HG03175 (cell line): ENCODE measurements at regions not wholly inside any gene's neighbourhood (a gene's known extent, or its start where the extent isn't known, plus 50 kb on each side); places are given as distances from the start of the nearest gene placed in this dataset.

Experiments
- ATAC-seq: cut with Tn5 transposase; IDR thresholded peaks from one replicate; pipeline ENCODE4 v1.9.1; 2021; ENCODE audit warnings: mild to moderate bottlenecking, moderate library complexity; ENCODE audit not compliant: unreplicated experiment

GRCh38 chrX:43500246-43500645 lies 155.9 kb upstream of the MAOA start:
- no peak for ATAC-seq

DNA sequence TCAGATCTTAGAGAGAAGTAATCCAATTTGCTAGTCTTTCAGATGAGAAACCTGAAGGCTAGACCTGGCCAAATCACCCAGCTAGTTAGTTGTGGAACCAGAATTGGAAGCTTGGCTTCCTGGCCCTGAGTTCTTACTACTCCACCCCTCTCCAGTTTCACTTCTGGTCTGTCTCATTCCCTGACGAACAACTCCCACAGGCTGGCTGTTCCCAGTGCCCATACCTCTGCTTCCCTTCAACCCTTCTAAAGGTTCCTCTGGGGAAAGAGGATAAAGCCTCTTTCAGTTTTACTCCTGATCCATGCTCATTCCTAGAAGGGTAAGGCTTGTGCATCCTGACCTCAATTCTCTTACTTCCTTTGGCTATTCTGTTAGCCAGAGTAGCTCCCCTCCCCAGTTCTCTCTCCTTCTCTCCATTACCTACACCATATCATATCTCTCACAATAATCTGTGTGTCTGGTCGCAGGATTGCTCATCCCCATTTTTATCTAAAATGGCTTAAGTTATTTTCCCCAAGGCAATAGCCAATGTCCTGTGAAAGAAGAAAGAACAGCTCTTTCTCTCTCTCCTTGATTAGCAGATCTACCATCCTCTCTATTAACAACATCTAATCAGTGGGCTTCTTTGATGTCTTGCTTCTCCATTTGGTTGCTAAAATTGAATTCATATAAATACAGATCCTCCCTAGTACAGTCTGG lies 155.0 kb upstream of the MAOA start:
- ATAC-seq = no peak

DNA sequence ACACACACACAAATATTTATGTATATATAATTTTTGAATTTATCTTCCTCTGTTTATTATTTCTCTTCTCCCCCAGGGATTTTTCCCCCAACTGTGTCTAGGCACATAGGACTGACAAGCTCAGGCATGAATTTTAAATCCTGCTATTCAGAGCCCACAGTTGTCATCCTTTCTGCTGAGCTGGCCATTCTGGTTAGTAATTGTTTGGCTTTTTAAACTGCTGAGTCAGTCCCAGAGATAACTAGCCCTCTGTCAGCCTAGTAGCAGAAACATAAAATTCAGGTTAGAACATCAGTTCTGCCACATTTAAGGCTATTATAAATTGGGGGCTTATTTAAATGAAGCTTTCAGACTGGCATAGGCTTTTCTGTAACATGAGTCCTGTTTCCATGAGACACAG lies 151.7 kb upstream of the MAOA start:
- ATAC-seq = no peak

GRCh38 chrX:43505769-43506168 lies 150.3 kb upstream of the MAOA start:
- ATAC-seq = no peak

DNA sequence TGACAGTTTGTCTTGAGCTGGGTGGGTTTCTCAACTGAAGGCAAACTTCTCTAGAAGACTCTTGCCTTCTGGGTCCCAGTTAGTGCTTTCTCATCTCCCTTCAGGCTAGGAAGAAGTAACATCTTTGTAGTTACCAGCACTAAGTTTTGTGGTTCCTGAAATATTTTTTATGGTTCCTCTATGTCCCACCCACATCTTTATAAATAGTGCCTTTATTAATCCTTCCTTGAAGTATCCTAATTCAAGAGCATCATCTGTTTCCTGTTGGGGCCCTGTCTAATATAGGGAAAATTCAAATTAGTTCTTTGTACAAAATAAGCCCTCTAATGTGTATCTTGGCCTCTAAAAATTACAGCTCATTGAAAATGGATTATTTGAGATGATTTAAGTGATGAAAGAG lies 147.4 kb upstream of the MAOA start:
- no peak for ATAC-seq

DNA sequence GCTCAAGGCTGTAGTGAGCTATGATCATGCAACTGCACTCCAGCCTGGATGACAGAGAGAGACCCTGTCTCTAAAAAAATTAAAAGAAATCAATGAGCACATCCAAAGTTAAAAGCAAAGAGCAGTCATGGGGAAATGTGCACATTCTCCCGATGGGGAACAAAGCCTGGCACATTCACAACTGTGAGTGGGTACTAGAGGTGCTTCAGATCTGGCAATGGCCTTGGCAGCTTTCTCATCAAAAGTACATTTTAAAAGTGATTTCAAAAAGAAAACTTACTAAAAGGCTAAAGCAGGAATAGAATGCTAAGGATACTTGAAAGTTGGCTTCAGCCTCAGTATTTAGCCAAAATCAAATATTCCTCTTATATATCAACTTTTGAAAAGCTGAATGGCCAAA lies 145.9 kb upstream of the MAOA start:
- ATAC-seq = no peak

GRCh38 chrX:43513085-43513484 lies 143.0 kb upstream of the MAOA start:
- no peak for ATAC-seq

GRCh38 chrX:43514820-43515219 lies 141.3 kb upstream of the MAOA start:
- ATAC-seq = no peak

- ATAC-seq = no peak
Observed at GRCh38 chrX:43522582-43522981, 133.5 kb upstream of the MAOA start.

- no peak for ATAC-seq
Observed at GRCh38 chrX:43525901-43526610, 130.0 kb upstream of the MAOA start.

GRCh38 chrX:43526878-43527277 lies 129.2 kb upstream of the MAOA start:
- no peak for ATAC-seq

GRCh38 chrX:43527801-43528200 lies 128.3 kb upstream of the MAOA start:
- no peak for ATAC-seq

- no peak for ATAC-seq
Observed at GRCh38 chrX:43530837-43531236, 125.3 kb upstream of the MAOA start.

- ATAC-seq = no peak
Observed at GRCh38 chrX:43540318-43540717, 115.8 kb upstream of the MAOA start.

GRCh38 chrX:43551590-43551989 lies 104.5 kb upstream of the MAOA start:
- ATAC-seq = no peak

DNA sequence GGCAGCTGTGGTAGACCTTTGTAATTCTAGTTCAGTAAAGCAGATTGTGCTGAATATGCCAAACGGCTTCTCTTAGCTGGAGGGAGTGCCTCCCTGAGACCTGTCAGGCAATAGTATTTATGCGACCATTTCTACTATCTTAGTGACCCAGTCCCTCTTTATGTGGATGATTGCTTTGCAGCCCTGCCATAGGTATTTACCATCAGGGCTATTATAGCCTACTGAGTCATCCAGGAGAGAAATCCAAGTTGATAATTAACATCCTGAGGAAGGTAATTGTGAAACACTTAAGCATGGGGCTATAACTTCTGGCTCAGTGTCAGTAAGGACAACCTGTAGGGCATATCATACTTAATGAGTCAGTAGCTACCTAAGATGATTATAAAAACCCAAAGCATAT lies 103.9 kb upstream of the MAOA start:
- ATAC-seq = no peak

DNA sequence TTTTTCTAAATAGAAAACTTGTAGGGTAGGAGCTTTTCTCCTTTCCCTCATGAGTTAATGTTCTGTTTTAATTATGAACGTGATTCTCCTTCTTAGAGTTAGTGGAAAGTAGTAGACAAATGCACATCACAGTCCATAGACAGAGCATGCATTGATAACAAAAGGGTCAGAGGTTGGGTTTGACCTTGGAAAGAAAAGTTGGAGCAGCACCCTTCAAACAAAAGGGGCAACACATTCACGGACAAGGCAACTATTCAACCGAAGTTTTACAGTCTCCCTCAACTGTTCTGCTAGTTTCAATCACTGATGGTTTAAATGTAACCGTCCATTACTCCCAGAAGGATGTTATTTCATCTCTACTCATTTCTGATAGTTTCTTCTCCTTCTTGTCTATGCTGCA lies 103.4 kb upstream of the MAOA start:
- ATAC-seq = no peak

DNA sequence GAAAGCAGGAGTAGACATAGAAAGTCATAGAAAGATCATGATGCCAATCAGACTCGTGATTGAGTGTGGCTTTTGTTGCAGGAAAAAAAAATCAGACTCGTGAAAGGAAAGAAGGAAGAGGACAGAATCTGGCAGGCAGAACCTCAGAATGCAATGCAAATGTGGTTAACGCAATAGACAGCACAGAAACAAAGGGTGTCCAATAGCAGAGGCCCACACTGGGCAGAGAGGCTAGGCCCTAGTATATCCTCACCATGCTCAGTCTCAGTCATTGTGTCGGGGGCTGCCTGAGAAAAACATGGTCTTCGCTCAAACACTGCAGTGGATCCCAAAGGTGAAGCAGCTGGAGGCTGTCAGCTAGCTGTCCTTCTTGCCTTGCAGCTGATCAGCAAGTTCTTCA lies 102.8 kb upstream of the MAOA start:
- no peak for ATAC-seq

DNA sequence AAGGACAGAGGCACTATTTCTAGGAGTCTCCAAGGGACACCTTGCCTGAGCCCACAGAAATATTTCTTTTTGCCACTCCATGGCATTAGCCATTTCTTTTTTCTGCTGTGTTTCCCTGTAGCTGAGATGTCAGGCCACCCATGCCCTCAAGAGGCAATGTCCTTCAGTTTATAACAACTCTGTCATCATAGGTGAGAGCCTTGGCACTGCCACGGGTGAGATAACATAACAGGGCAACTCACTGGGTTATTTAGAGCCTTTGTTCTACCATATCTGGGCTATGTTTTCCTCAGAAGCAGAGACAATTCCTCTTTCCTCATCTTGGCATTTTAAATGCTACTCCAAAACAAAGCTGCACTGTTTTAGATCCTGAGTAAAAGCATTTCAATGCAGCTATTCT lies 99.9 kb upstream of the MAOA start:
- no peak for ATAC-seq

DNA sequence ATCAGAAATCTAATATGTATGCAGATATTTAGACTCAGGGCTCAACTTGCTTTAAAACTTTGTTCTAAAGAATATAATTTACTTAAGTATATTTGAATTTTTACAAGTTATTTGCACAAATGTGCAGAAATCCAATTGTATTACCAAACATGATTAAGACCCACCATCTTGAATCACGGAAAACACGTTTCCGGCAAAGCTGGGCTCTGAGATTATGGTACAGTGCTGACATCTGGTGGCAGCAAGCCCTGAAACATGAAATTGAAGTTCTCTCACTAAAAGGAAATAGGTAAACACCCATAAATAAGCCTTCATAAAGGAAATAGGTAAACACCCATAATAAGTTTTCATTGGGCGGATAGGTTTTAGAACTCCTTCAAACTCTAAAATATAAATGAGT lies 98.3 kb upstream of the MAOA start:
- no peak for ATAC-seq

GRCh38 chrX:43559644-43560043 lies 96.5 kb upstream of the MAOA start:
- no peak for ATAC-seq

DNA sequence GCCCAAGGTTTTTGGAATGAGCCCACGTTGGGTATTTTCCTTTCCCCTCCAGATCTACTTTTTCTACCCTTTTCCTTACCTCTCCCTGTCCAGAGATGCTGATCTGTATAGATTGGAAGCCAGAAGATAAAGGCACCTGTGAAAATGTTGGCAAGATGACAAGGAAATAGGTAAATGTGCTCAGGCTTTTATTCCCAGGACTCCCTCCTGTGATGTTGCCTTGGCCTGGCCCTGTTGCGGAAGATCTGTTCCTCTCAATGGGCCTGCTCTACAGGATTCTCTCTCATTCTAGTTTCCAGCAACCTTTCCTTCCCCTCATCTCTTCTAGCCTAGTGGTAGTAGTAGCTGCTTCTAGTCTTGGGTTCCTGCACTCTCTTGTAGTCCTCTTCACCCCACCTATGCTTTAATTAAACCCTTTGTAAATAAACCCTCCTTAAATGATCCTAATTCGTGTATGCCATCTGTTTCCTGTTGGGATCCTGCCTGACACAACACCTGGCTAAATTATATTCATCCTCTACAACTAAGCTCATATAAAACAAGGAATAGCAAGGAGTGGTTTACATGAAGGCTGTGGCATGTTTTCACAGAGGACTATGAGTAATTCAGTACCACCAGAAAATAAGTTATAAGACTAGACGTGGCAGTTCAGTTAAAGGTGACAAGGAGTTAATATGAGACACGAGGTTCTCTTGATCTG lies 95.7 kb upstream of the MAOA start:
- no peak for ATAC-seq
